HL-60 (cell line): ENCODE measurements at regions not wholly inside any gene's neighbourhood (a gene's known extent, or its start where the extent isn't known, plus 50 kb on each side); places are given as distances from the start of the nearest gene placed in this dataset.

Experiments used
- CTCF ChIP-seq: IDR thresholded peaks from one replicate; pipeline ENCODE4 v1.5.1; 2011; ENCODE audit warnings: low read length, control low read depth, inconsistent platforms; ENCODE audit not compliant: insufficient read depth
- POLR2AphosphoS5 ChIP-seq: IDR thresholded peaks from 2 replicates; pipeline ENCODE4 v1.6.1; 2012; ENCODE audit warnings: low read depth
- SPI1 ChIP-seq: IDR thresholded peaks from 2 replicates; pipeline ENCODE4 v1.6.1; 2012; ENCODE audit warnings: low read depth, mild to moderate bottlenecking, borderline replicate concordance
- TF ChIP-seq, protein P1 (sequence below): IDR thresholded peaks from 2 replicates; pipeline ENCODE4 v1.6.1; 2012; ENCODE audit warnings: low read depth; ENCODE audit not compliant: insufficient replicate concordance

- TF ChIP-seq, protein P1, sequence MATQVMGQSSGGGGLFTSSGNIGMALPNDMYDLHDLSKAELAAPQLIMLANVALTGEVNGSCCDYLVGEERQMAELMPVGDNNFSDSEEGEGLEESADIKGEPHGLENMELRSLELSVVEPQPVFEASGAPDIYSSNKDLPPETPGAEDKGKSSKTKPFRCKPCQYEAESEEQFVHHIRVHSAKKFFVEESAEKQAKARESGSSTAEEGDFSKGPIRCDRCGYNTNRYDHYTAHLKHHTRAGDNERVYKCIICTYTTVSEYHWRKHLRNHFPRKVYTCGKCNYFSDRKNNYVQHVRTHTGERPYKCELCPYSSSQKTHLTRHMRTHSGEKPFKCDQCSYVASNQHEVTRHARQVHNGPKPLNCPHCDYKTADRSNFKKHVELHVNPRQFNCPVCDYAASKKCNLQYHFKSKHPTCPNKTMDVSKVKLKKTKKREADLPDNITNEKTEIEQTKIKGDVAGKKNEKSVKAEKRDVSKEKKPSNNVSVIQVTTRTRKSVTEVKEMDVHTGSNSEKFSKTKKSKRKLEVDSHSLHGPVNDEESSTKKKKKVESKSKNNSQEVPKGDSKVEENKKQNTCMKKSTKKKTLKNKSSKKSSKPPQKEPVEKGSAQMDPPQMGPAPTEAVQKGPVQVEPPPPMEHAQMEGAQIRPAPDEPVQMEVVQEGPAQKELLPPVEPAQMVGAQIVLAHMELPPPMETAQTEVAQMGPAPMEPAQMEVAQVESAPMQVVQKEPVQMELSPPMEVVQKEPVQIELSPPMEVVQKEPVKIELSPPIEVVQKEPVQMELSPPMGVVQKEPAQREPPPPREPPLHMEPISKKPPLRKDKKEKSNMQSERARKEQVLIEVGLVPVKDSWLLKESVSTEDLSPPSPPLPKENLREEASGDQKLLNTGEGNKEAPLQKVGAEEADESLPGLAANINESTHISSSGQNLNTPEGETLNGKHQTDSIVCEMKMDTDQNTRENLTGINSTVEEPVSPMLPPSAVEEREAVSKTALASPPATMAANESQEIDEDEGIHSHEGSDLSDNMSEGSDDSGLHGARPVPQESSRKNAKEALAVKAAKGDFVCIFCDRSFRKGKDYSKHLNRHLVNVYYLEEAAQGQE, result no peak
- TF ChIP-seq CTCF (no peak), POLR2AphosphoS5 (no peak), SPI1 (no peak)
Observed at GRCh38 chr4:57668621-57669020, 558.4 kb upstream of the IGFBP7 start.
